ENCODE measurements at regions not wholly inside any gene's neighbourhood (a gene's known extent, or its start where the extent isn't known, plus 50 kb on each side); places are given as distances from the start of the nearest gene placed in this dataset.
"Not testable (repeated sequence)": the region's sequence is repeated elsewhere in the genome, so short reads cannot be mapped to it uniquely, and the experiment has no call there.

- H3K27ac Mint-ChIP-seq (ENCODE audit: unreplicated experiment), result no peak overlapping the region
- DNase-seq, result no peak
- H3K27me3 Mint-ChIP-seq (ENCODE audit: unreplicated experiment), result peaks cover 2% of the 10 kb centered on the region
- H3K9me3 Mint-ChIP-seq (ENCODE audit: unreplicated experiment), result peaks cover 3% of the 10 kb centered on the region
- peaks cover 7% of the 10 kb centered on the region for H3K4me1 Mint-ChIP-seq (ENCODE audit: low read depth, unreplicated experiment)
- H3K4me3 Mint-ChIP-seq (ENCODE audit: unreplicated experiment), result no peak overlapping the region
- TF ChIP-seq CTCF (IDR thresholded peaks at IDR 0.05; ENCODE audit: partially characterized antibody, unreplicated experiment), result no peak
- no peaks in the 10 kb centered on the region for H3K36me3 Mint-ChIP-seq (ENCODE audit: unreplicated experiment)
These were observed 281.0 kb downstream of the TFAP2C start for GRCh38 chr20:56909918-56910714.

GRCh38 chr20:56911946-56912345, 282.8 kb downstream of the TFAP2C start:
- DNase-seq, result no peak
- Mint-ChIP-seq H3K4me1 (ENCODE audit: low read depth, unreplicated experiment) (peaks cover 7% of the 10 kb centered on the region), H3K27me3 (ENCODE audit: unreplicated experiment) (peaks cover 2% of the 10 kb centered on the region), H3K9me3 (ENCODE audit: unreplicated experiment) (peaks cover 3% of the 10 kb centered on the region), H3K27ac (ENCODE audit: unreplicated experiment) (no peak overlapping the region), H3K4me3 (ENCODE audit: unreplicated experiment) (no peak overlapping the region), H3K36me3 (ENCODE audit: unreplicated experiment) (no peaks in the 10 kb centered on the region)
- no peak for TF ChIP-seq CTCF (IDR thresholded peaks at IDR 0.05; ENCODE audit: partially characterized antibody, unreplicated experiment)

GRCh38 chr20:56914532-56914931, 285.4 kb downstream of the TFAP2C start:
- Mint-ChIP-seq H3K36me3 (ENCODE audit: unreplicated experiment) (no peaks in the 10 kb centered on the region), H3K27ac (ENCODE audit: unreplicated experiment) (no peak overlapping the region), H3K9me3 (ENCODE audit: unreplicated experiment) (peaks cover 3% of the 10 kb centered on the region), H3K4me1 (ENCODE audit: low read depth, unreplicated experiment) (peaks cover 7% of the 10 kb centered on the region), H3K27me3 (ENCODE audit: unreplicated experiment) (peaks cover 4% of the 10 kb centered on the region), H3K4me3 (ENCODE audit: unreplicated experiment) (no peak overlapping the region)
- no peak for DNase-seq
- no peak for TF ChIP-seq CTCF (IDR thresholded peaks at IDR 0.05; ENCODE audit: partially characterized antibody, unreplicated experiment)

- Mint-ChIP-seq H3K4me3 (ENCODE audit: unreplicated experiment) (no peak overlapping the region), H3K27me3 (ENCODE audit: unreplicated experiment) (peaks cover 4% of the 10 kb centered on the region), H3K9me3 (ENCODE audit: unreplicated experiment) (peaks cover 7% of the 10 kb centered on the region), H3K27ac (ENCODE audit: unreplicated experiment) (no peak overlapping the region), H3K4me1 (ENCODE audit: low read depth, unreplicated experiment) (no peaks in the 10 kb centered on the region), H3K36me3 (ENCODE audit: unreplicated experiment) (no peaks in the 10 kb centered on the region)
- no peak for TF ChIP-seq CTCF (IDR thresholded peaks at IDR 0.05; ENCODE audit: partially characterized antibody, unreplicated experiment)
- DNase-seq, result no peak
These were observed 287.2 kb downstream of the TFAP2C start for GRCh38 chr20:56916345-56916622.

GRCh38 chr20:56920041-56920440, 290.9 kb downstream of the TFAP2C start:
- not testable (repeated sequence) for DNase-seq; H3K9me3 Mint-ChIP-seq (ENCODE audit: unreplicated experiment); H3K4me3 Mint-ChIP-seq (ENCODE audit: unreplicated experiment); H3K27ac Mint-ChIP-seq (ENCODE audit: unreplicated experiment); H3K36me3 Mint-ChIP-seq (ENCODE audit: unreplicated experiment); H3K4me1 Mint-ChIP-seq (ENCODE audit: low read depth, unreplicated experiment); H3K27me3 Mint-ChIP-seq (ENCODE audit: unreplicated experiment)

Data from glutamatergic neuron (in vitro differentiated cells).